ENCODE measurements at regions not wholly inside any gene's neighbourhood (a gene's known extent, or its start where the extent isn't known, plus 50 kb on each side); places are given as distances from the start of the nearest gene placed in this dataset.

- Histone ChIP-seq H3F3A (ENCODE audit: insufficient read depth, low read depth) (no peaks in the 10 kb centered on the region), H4K20me1 (ENCODE audit: insufficient read depth) (no peaks in the 10 kb centered on the region), H3K4me2 (no peak overlapping the region), H3K27ac (no peak overlapping the region), H3K79me2 (ENCODE audit: low read depth) (no peaks in the 10 kb centered on the region), H2AFZ (no peak overlapping the region), H3K9me2 (ENCODE audit: insufficient read depth) (no peaks in the 10 kb centered on the region), H3K36me3 (ENCODE audit: low read depth) (no peaks in the 10 kb centered on the region), H3K9me3 (ENCODE audit: insufficient read depth, low read depth) (no peaks in the 10 kb centered on the region), H3K4me1 (replicated peaks; ENCODE audit: insufficient read depth) (no peaks in the 10 kb centered on the region), H3K4me3 (no peak overlapping the region), H3K27me3 (ENCODE audit: insufficient read depth, low read depth) (peaks cover 55% of the 10 kb centered on the region)
- TF ChIP-seq EZH2 (IDR thresholded peaks at IDR 0.05; ENCODE audit: low read depth) (no peak), CTCF (conservative IDR thresholded peaks at IDR 0.05) (no peak)
- BruUV-seq (replicated peaks): no TSS peak
- ChIA-PET POLR2A (ENCODE audit: unreplicated experiment) (no interaction called here), CTCF (no interaction called here)
- DNase-seq: no peak
- intact Hi-C loops (cut with micrococcal nuclease; ENCODE audit: unreplicated experiment): no loop called here
Measured at GRCh38 chr1:229109320-229109761, 161.6 kb upstream of the RAB4A start.

GRCh38 chr1:229110986-229111385 lies 159.9 kb upstream of the RAB4A start:
- no peaks in the 10 kb centered on the region for H3K9me3 ChIP-seq (ENCODE audit: insufficient read depth, low read depth)
- POLR2A ChIA-PET (ENCODE audit: unreplicated experiment): no interaction called here
- CTCF ChIA-PET: no interaction called here
- BruUV-seq (replicated peaks): no TSS peak
- no peaks in the 10 kb centered on the region for H3K79me2 ChIP-seq (ENCODE audit: low read depth)
- no peak overlapping the region for H2AFZ ChIP-seq
- TF ChIP-seq CTCF (conservative IDR thresholded peaks at IDR 0.05) (no peak), EZH2 (IDR thresholded peaks at IDR 0.05; ENCODE audit: low read depth) (no peak)
- peaks cover 59% of the 10 kb centered on the region for H3K27me3 ChIP-seq (ENCODE audit: insufficient read depth, low read depth)
- no peaks in the 10 kb centered on the region for H3F3A ChIP-seq (ENCODE audit: insufficient read depth, low read depth)
- H3K4me2 ChIP-seq: no peak overlapping the region
- H3K4me1 ChIP-seq (replicated peaks; ENCODE audit: insufficient read depth): no peaks in the 10 kb centered on the region
- no peak overlapping the region for H3K4me3 ChIP-seq
- H3K9me2 ChIP-seq (ENCODE audit: insufficient read depth): no peaks in the 10 kb centered on the region
- intact Hi-C loops (cut with micrococcal nuclease; ENCODE audit: unreplicated experiment): no loop called here
- no peaks in the 10 kb centered on the region for H4K20me1 ChIP-seq (ENCODE audit: insufficient read depth)
- DNase-seq: no peak
- H3K36me3 ChIP-seq (ENCODE audit: low read depth): no peaks in the 10 kb centered on the region
- H3K27ac ChIP-seq: no peak overlapping the region

- CTCF ChIA-PET: no interaction called here
- TF ChIP-seq EZH2 (IDR thresholded peaks at IDR 0.05; ENCODE audit: low read depth): no peak
- no peak for TF ChIP-seq CTCF (conservative IDR thresholded peaks at IDR 0.05)
- H3K27me3 ChIP-seq (ENCODE audit: insufficient read depth, low read depth): peaks cover 57% of the 10 kb centered on the region
- H3K27ac ChIP-seq: no peak overlapping the region
- no peak overlapping the region for H3K4me3 ChIP-seq
- H4K20me1 ChIP-seq (ENCODE audit: insufficient read depth): no peaks in the 10 kb centered on the region
- POLR2A ChIA-PET (ENCODE audit: unreplicated experiment): no interaction called here
- BruUV-seq (replicated peaks): no TSS peak
- H3K4me1 ChIP-seq (replicated peaks; ENCODE audit: insufficient read depth): no peaks in the 10 kb centered on the region
- H3K9me3 ChIP-seq (ENCODE audit: insufficient read depth, low read depth): no peaks in the 10 kb centered on the region
- no peak for DNase-seq
- no peaks in the 10 kb centered on the region for H3F3A ChIP-seq (ENCODE audit: insufficient read depth, low read depth)
- no peaks in the 10 kb centered on the region for H3K36me3 ChIP-seq (ENCODE audit: low read depth)
- no peak overlapping the region for H3K4me2 ChIP-seq
- H3K79me2 ChIP-seq (ENCODE audit: low read depth): no peaks in the 10 kb centered on the region
- H2AFZ ChIP-seq: no peak overlapping the region
- H3K9me2 ChIP-seq (ENCODE audit: insufficient read depth): no peaks in the 10 kb centered on the region
- intact Hi-C loops (cut with micrococcal nuclease; ENCODE audit: unreplicated experiment): no loop called here
Measured at GRCh38 chr1:229111703-229112319, 159.1 kb upstream of the RAB4A start.

Data from PC-9 (cell line).